ENCODE measurements at regions not wholly inside any gene's neighbourhood (a gene's known extent, or its start where the extent isn't known, plus 50 kb on each side); places are given as distances from the start of the nearest gene placed in this dataset.

DNA sequence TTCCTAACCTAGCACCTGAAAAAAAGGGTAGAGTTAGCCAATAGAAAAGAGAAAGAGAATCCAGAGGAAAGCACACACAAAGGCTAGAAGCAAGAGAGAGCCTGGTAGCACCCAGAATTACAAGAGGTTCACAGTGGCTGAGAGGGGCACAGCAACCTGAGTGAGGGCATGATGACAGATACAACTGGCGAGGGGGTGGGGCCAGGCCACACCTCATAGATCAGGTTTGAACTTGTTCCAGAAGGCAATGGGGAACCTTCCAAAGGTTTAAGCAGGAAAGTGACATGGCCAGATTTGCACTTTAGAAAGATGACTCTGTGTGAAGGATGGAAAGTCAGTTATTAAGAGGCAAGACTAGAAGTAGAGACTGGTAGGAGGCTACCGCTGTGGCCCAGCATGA, 148.0 kb downstream of the TTC32 start:
- TF ChIP-seq, protein P1, sequence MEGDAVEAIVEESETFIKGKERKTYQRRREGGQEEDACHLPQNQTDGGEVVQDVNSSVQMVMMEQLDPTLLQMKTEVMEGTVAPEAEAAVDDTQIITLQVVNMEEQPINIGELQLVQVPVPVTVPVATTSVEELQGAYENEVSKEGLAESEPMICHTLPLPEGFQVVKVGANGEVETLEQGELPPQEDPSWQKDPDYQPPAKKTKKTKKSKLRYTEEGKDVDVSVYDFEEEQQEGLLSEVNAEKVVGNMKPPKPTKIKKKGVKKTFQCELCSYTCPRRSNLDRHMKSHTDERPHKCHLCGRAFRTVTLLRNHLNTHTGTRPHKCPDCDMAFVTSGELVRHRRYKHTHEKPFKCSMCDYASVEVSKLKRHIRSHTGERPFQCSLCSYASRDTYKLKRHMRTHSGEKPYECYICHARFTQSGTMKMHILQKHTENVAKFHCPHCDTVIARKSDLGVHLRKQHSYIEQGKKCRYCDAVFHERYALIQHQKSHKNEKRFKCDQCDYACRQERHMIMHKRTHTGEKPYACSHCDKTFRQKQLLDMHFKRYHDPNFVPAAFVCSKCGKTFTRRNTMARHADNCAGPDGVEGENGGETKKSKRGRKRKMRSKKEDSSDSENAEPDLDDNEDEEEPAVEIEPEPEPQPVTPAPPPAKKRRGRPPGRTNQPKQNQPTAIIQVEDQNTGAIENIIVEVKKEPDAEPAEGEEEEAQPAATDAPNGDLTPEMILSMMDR (IDR thresholded peaks at IDR 0.05), result no peak
- no peak for TF ChIP-seq EZH2 (IDR thresholded peaks at IDR 0.05; ENCODE audit: borderline replicate concordance, insufficient read depth, low read depth, low read length, poor library complexity, severe bottlenecking)

Measured in B cell (primary cell).